ENCODE measurements at regions not wholly inside any gene's neighbourhood (a gene's known extent, or its start where the extent isn't known, plus 50 kb on each side); places are given as distances from the start of the nearest gene placed in this dataset.

DNA sequence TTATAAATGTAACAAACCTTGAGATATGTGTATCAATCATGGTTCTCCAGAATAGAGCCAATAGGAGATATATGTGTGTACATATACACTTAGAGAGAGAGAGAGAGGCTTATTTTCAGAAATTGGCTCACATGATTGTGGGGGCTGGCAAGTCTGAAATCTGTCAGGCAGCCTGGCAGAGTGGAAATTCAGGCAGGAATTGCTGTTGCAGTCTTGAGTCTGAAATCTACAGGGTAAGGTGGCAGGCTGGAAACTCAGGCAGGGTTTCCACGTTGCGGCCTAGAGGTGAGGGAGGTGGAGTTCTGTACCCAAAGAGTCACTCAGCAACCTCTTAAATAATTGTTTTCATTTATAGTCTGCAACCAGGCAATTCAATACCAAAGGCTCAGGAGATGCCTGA is 218.4 kb downstream of the B3GLCT start:
- Histone ChIP-seq H3K36me3 (ENCODE audit: insufficient read depth, low read length) (no peaks in the 10 kb centered on the region), H3K4me1 (ENCODE audit: insufficient read depth, low read length) (no peaks in the 10 kb centered on the region), H4K20me1 (ENCODE audit: insufficient read depth, low read length) (no peaks in the 10 kb centered on the region), H3K4me3 (ENCODE audit: insufficient read depth, low read length) (no peak overlapping the region), H3K27me3 (ENCODE audit: insufficient read depth, low read length) (peaks cover 3% of the 10 kb centered on the region), H3K79me2 (ENCODE audit: insufficient read depth, low read length) (no peaks in the 10 kb centered on the region), H3K27ac (ENCODE audit: low read depth, low read length) (no peak overlapping the region), H3K4me2 (ENCODE audit: insufficient read depth, low read length) (no peak overlapping the region), H3K9me3 (ENCODE audit: low read depth, low read length) (no peaks in the 10 kb centered on the region), H2AFZ (ENCODE audit: low read length) (no peak overlapping the region)
- TF ChIP-seq, protein P1, sequence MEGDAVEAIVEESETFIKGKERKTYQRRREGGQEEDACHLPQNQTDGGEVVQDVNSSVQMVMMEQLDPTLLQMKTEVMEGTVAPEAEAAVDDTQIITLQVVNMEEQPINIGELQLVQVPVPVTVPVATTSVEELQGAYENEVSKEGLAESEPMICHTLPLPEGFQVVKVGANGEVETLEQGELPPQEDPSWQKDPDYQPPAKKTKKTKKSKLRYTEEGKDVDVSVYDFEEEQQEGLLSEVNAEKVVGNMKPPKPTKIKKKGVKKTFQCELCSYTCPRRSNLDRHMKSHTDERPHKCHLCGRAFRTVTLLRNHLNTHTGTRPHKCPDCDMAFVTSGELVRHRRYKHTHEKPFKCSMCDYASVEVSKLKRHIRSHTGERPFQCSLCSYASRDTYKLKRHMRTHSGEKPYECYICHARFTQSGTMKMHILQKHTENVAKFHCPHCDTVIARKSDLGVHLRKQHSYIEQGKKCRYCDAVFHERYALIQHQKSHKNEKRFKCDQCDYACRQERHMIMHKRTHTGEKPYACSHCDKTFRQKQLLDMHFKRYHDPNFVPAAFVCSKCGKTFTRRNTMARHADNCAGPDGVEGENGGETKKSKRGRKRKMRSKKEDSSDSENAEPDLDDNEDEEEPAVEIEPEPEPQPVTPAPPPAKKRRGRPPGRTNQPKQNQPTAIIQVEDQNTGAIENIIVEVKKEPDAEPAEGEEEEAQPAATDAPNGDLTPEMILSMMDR (IDR thresholded peaks at IDR 0.05; ENCODE audit: extremely low read depth, low read depth, low read length) = no peak
- DNase-seq (ENCODE audit: insufficient read length, low spot score, missing footprints) = no peak

DNA sequence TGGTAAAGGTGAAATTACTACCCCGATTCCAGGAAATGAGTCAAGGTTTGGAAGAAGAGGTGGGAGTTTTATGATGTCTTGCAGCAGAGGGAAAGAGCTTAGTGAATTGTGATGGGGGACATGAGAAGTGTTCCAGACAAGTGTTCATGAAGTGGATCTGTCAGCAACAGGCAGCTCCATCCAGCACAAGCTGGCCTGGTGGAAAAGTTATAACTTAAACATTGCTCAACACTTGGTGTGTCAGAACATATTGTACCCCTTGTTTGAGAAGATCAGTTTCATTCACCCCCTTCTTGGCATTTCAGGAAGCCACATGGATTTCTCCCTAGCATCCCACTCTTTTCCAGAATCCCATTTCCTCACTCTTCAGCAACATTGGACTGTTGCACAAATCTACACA is 222.0 kb downstream of the B3GLCT start:
- Histone ChIP-seq H4K20me1 (ENCODE audit: insufficient read depth, low read length) (no peaks in the 10 kb centered on the region), H2AFZ (ENCODE audit: low read length) (no peak overlapping the region), H3K36me3 (ENCODE audit: insufficient read depth, low read length) (no peaks in the 10 kb centered on the region), H3K4me2 (ENCODE audit: insufficient read depth, low read length) (no peak overlapping the region), H3K27ac (ENCODE audit: low read depth, low read length) (no peak overlapping the region), H3K4me1 (ENCODE audit: insufficient read depth, low read length) (no peaks in the 10 kb centered on the region), H3K27me3 (ENCODE audit: insufficient read depth, low read length) (peaks cover 3% of the 10 kb centered on the region), H3K9me3 (ENCODE audit: low read depth, low read length) (no peaks in the 10 kb centered on the region), H3K79me2 (ENCODE audit: insufficient read depth, low read length) (no peaks in the 10 kb centered on the region), H3K4me3 (ENCODE audit: insufficient read depth, low read length) (no peak overlapping the region)
- TF ChIP-seq, protein P1 (IDR thresholded peaks at IDR 0.05; ENCODE audit: extremely low read depth, low read depth, low read length) = no peak
- DNase-seq (ENCODE audit: insufficient read length, low spot score, missing footprints) = peak; percentile 37

DNA sequence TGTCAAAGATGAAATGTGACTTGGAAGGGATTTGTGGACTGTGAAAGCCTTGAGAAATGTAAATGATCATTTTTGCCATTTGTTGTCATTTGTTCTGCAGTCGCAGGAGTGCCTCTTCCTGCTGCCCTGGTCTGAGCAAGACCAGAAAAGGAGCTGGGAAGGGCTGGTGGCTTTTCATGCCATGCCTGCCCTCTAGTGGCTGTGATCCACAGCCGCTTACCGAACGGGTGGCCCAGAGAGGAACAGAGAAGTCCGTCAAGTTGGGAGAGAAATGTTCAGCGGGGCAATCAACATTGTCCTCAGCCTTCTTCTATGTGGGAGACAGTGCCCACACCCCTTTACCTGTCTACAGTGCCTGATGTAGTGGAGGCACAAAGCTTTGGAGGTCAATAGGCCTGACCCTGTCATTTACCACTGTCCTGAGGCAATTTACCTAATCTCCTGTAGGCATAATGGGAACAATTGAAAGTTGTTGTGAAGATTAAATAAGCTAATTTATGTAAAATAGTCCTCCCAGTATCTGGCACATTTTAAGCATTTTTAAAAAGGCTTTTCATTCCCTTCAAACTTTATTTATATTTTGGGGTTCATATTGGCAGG is 224.5 kb downstream of the B3GLCT start:
- Histone ChIP-seq H3K36me3 (ENCODE audit: insufficient read depth, low read length) (no peaks in the 10 kb centered on the region), H3K4me3 (ENCODE audit: insufficient read depth, low read length) (peak overlapping the region; percentile 44), H3K9me3 (ENCODE audit: low read depth, low read length) (no peaks in the 10 kb centered on the region), H2AFZ (ENCODE audit: low read length) (peak overlapping the region; percentile 94), H3K4me1 (ENCODE audit: insufficient read depth, low read length) (no peaks in the 10 kb centered on the region), H3K79me2 (ENCODE audit: insufficient read depth, low read length) (no peaks in the 10 kb centered on the region), H3K27ac (ENCODE audit: low read depth, low read length) (no peak overlapping the region), H4K20me1 (ENCODE audit: insufficient read depth, low read length) (no peaks in the 10 kb centered on the region), H3K4me2 (ENCODE audit: insufficient read depth, low read length) (peak overlapping the region; percentile 74), H3K27me3 (ENCODE audit: insufficient read depth, low read length) (peaks cover 3% of the 10 kb centered on the region)
- TF ChIP-seq, protein P1 (IDR thresholded peaks at IDR 0.05; ENCODE audit: extremely low read depth, low read depth, low read length) = peak; percentile 99
- peak; percentile 92 for DNase-seq (ENCODE audit: insufficient read length, low spot score, missing footprints)

DNA sequence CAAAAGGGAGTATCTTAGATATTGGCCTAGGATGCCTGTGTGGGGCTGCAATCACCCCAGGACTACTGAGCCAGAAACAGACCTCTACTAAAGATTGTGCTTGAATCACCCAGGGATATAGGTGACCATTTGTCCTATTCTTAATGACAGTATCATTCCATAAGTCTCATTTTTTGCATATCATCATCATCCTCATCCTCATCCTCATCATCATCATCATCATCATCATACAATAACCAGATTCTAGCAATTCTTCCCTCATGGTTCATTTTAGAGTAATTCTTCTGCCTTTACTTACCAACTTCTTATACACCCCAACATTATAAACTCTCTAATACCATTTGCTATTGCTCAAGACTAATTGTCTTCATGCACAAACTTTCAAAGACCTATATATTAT is 226.6 kb downstream of the B3GLCT start:
- Histone ChIP-seq H3K4me2 (ENCODE audit: insufficient read depth, low read length) (no peak overlapping the region), H3K4me3 (ENCODE audit: insufficient read depth, low read length) (no peak overlapping the region), H3K27me3 (ENCODE audit: insufficient read depth, low read length) (no peaks in the 10 kb centered on the region), H3K9me3 (ENCODE audit: low read depth, low read length) (no peaks in the 10 kb centered on the region), H4K20me1 (ENCODE audit: insufficient read depth, low read length) (no peaks in the 10 kb centered on the region), H3K4me1 (ENCODE audit: insufficient read depth, low read length) (no peaks in the 10 kb centered on the region), H3K27ac (ENCODE audit: low read depth, low read length) (no peak overlapping the region), H3K36me3 (ENCODE audit: insufficient read depth, low read length) (no peaks in the 10 kb centered on the region), H2AFZ (ENCODE audit: low read length) (no peak overlapping the region), H3K79me2 (ENCODE audit: insufficient read depth, low read length) (no peaks in the 10 kb centered on the region)
- TF ChIP-seq, protein P1 (IDR thresholded peaks at IDR 0.05; ENCODE audit: extremely low read depth, low read depth, low read length) = no peak
- DNase-seq (ENCODE audit: insufficient read length, low spot score, missing footprints) = no peak

All from osteoblast (primary cell).